ENCODE measurements at regions not wholly inside any gene's neighbourhood (a gene's known extent, or its start where the extent isn't known, plus 50 kb on each side); places are given as distances from the start of the nearest gene placed in this dataset.
A peak's percentile ranks its signal among the peaks of the same experiment; 100 is the strongest.

DNA sequence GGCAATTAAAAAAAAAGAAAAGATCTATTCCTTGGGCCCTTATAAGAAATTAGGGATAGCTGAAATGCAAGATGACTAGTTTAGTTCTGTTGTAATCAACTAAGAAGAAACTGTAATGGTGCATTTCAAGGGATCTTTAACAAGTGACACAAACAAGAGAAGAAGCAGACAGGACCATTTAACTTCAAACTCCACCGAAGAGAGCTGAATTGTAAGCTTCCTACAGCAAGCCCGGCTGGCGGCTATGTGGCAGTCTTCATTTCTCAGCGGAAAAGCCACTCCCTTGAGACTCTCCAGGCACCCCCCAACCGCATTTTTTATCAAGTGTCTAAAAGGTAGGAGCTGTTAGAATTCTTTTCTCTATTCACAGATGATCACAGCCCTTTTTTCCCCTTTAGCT is 305.2 kb upstream of the ZNF507 start:
- Histone ChIP-seq H3K27ac (no peak overlapping the region), H2AFZ (no peak overlapping the region), H3K27me3 (peaks cover 21% of the 10 kb centered on the region), H3K79me2 (no peaks in the 10 kb centered on the region), H3K4me1 (ENCODE audit: insufficient read depth) (peaks cover 10% of the 10 kb centered on the region), H3K4me2 (no peak overlapping the region), H3K4me3 (no peak overlapping the region), H3K9me3 (ENCODE audit: low read depth) (no peaks in the 10 kb centered on the region), H3K9me2 (replicated peaks; ENCODE audit: insufficient read depth) (no peaks in the 10 kb centered on the region), H4K20me1 (ENCODE audit: insufficient read depth, poor library complexity, severe bottlenecking) (no peaks in the 10 kb centered on the region), H3K36me3 (replicated peaks; ENCODE audit: insufficient read depth, low read depth) (no peaks in the 10 kb centered on the region)
- no peak for DNase-seq (ENCODE audit: low spot score)
- WGBS (ENCODE audit: low lambda C conversion rate, missing lambda C conversion rate), result 54% methylated on average over 5 of the region's 5 CpGs
- TF ChIP-seq, protein P1, sequence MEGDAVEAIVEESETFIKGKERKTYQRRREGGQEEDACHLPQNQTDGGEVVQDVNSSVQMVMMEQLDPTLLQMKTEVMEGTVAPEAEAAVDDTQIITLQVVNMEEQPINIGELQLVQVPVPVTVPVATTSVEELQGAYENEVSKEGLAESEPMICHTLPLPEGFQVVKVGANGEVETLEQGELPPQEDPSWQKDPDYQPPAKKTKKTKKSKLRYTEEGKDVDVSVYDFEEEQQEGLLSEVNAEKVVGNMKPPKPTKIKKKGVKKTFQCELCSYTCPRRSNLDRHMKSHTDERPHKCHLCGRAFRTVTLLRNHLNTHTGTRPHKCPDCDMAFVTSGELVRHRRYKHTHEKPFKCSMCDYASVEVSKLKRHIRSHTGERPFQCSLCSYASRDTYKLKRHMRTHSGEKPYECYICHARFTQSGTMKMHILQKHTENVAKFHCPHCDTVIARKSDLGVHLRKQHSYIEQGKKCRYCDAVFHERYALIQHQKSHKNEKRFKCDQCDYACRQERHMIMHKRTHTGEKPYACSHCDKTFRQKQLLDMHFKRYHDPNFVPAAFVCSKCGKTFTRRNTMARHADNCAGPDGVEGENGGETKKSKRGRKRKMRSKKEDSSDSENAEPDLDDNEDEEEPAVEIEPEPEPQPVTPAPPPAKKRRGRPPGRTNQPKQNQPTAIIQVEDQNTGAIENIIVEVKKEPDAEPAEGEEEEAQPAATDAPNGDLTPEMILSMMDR (IDR thresholded peaks at IDR 0.05; ENCODE audit: poor library complexity), result no peak
- TF ChIP-seq EZH2phosphoT487 (IDR thresholded peaks at IDR 0.05; ENCODE audit: low read depth, severe bottlenecking, unreplicated experiment), result no peak
- no peak for TF ChIP-seq EZH2 (IDR thresholded peaks at IDR 0.05; ENCODE audit: borderline replicate concordance)

DNA sequence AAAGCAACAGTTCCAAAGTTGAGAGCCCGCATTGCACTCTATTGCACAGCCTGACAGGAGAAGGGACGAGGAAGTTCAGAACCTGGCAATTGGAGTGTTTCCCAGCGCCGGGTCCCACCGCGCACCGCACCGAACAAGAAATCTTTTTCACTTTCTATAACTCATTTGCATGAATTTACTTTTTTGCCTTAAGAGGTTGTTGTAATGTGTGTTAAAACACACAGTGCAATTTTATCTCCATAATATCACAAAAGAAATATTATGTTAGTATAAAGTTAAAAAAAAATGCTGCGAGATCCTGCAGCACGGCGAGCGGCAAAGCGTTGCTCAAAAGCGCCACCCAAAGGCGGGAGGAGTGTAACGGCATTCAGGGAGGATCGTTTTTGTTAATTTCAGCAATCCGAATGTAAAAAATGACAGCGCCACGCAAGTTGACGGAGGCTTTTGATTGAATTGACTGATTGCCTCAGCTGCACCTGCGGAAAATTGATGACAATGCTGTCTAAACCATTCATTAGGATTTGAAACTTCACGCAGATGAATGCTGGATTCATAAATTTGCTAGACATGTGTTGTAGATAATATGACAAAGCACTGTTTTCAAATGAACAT is 303.6 kb upstream of the ZNF507 start:
- no peaks in the 10 kb centered on the region for H3K79me2 ChIP-seq
- peaks cover 10% of the 10 kb centered on the region for H3K4me1 ChIP-seq (ENCODE audit: insufficient read depth)
- H3K4me2 ChIP-seq, result peak overlapping the region; percentile 78
- TF ChIP-seq, protein P1 (IDR thresholded peaks at IDR 0.05; ENCODE audit: poor library complexity), result peak; percentile 97
- no peak for TF ChIP-seq EZH2 (IDR thresholded peaks at IDR 0.05; ENCODE audit: borderline replicate concordance)
- no peaks in the 10 kb centered on the region for H4K20me1 ChIP-seq (ENCODE audit: insufficient read depth, poor library complexity, severe bottlenecking)
- H3K9me2 ChIP-seq (replicated peaks; ENCODE audit: insufficient read depth), result no peaks in the 10 kb centered on the region
- H3K4me3 ChIP-seq, result peak overlapping the region; percentile 40
- no peaks in the 10 kb centered on the region for H3K36me3 ChIP-seq (replicated peaks; ENCODE audit: insufficient read depth, low read depth)
- H3K27me3 ChIP-seq, result peaks cover 21% of the 10 kb centered on the region
- no peak overlapping the region for H3K27ac ChIP-seq
- peak; percentile 76 for DNase-seq (ENCODE audit: low spot score)
- peak overlapping the region; percentile 36 for H2AFZ ChIP-seq
- no peaks in the 10 kb centered on the region for H3K9me3 ChIP-seq (ENCODE audit: low read depth)
- 2% methylated on average over 23 of the region's 23 CpGs for WGBS (ENCODE audit: low lambda C conversion rate, missing lambda C conversion rate)

DNA sequence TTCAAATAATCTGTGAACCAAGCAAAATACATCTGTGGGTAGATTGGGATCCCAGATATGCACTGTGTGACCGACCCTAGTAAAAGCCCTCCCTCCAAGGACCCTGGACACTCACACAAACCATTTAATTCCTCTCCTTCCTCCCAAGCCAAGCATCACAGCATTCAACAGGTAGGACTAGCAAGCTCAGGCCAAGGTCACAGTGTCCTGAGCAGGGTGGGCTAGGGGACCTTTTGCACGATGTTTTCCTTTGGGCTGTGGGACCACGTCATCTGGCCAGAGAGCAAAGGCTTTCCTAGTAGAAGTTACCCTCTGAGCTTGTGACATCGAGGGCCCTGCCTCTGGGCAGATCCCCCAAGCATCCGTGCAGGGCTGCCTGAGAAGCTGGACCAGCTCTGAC is 297.6 kb upstream of the ZNF507 start:
- Histone ChIP-seq H3K4me3 (no peak overlapping the region), H3K9me2 (replicated peaks; ENCODE audit: insufficient read depth) (no peaks in the 10 kb centered on the region), H3K27ac (no peak overlapping the region), H2AFZ (no peak overlapping the region), H3K4me2 (no peak overlapping the region), H3K4me1 (ENCODE audit: insufficient read depth) (no peaks in the 10 kb centered on the region), H4K20me1 (ENCODE audit: insufficient read depth, poor library complexity, severe bottlenecking) (no peaks in the 10 kb centered on the region), H3K27me3 (peaks cover 10% of the 10 kb centered on the region), H3K36me3 (replicated peaks; ENCODE audit: insufficient read depth, low read depth) (no peaks in the 10 kb centered on the region), H3K79me2 (no peaks in the 10 kb centered on the region), H3K9me3 (ENCODE audit: low read depth) (no peaks in the 10 kb centered on the region)
- TF ChIP-seq EZH2phosphoT487 (IDR thresholded peaks at IDR 0.05; ENCODE audit: low read depth, severe bottlenecking, unreplicated experiment), result no peak
- no peak for DNase-seq (ENCODE audit: low spot score)
- 92% methylated on average over 5 of the region's 5 CpGs for WGBS (ENCODE audit: low lambda C conversion rate, missing lambda C conversion rate)

DNA sequence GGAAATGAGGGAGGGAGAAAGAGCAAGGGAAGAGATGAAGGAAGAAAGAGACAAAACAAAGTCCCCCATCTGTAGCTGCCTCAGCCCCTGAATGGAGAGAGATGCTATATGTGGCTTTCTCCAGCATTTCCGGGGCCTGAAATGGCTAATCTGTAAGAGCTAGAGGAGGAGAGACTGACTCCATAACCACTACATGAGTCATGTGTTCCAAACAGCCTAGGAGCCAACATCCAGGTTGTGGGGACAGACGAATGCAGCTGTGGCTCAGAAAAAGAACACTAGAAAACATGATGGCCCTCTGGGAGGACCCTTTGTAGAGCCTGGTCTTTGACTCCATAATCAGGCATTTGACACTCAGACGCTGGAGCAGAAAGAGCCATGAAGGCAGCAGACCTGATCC is 292.0 kb upstream of the ZNF507 start:
- Histone ChIP-seq H3K9me3 (ENCODE audit: low read depth) (no peaks in the 10 kb centered on the region), H3K4me2 (no peak overlapping the region), H3K4me3 (no peak overlapping the region), H3K36me3 (replicated peaks; ENCODE audit: insufficient read depth, low read depth) (no peaks in the 10 kb centered on the region), H3K79me2 (no peaks in the 10 kb centered on the region), H3K4me1 (ENCODE audit: insufficient read depth) (no peaks in the 10 kb centered on the region), H3K9me2 (replicated peaks; ENCODE audit: insufficient read depth) (no peaks in the 10 kb centered on the region), H3K27me3 (no peaks in the 10 kb centered on the region), H3K27ac (no peak overlapping the region), H2AFZ (no peak overlapping the region), H4K20me1 (ENCODE audit: insufficient read depth, poor library complexity, severe bottlenecking) (no peaks in the 10 kb centered on the region)
- TF ChIP-seq EZH2 (IDR thresholded peaks at IDR 0.05; ENCODE audit: borderline replicate concordance), result no peak
- TF ChIP-seq EZH2phosphoT487 (IDR thresholded peaks at IDR 0.05; ENCODE audit: low read depth, severe bottlenecking, unreplicated experiment), result no peak
- TF ChIP-seq, protein P1 (IDR thresholded peaks at IDR 0.05; ENCODE audit: poor library complexity), result no peak
- no peak for DNase-seq (ENCODE audit: low spot score)
- 87% methylated on average over 3 of the region's 3 CpGs for WGBS (ENCODE audit: low lambda C conversion rate, missing lambda C conversion rate)
